Activated naive CD4-positive, alpha-beta T cell treated with anti-CD3 and anti-CD28 coated beads, Interleukin-2, amount 50 U/mL, for 72 hours (primary cell): ENCODE measurements at regions not wholly inside any gene's neighbourhood (a gene's known extent, or its start where the extent isn't known, plus 50 kb on each side); places are given as distances from the start of the nearest gene placed in this dataset.
A peak's percentile ranks its signal among the peaks of the same experiment; 100 is the strongest.

Experiments
- ATAC-seq, 2 donors: fragments of 150-1000 bp; cut with Tn5 transposase; 2 replicates each; pipeline ENCODE4 v1.10.0; 2021; ENCODE audit warnings: mild to moderate bottlenecking in 2 of 2, moderate library complexity in 2 of 2
- DNase-seq, 2 donors: peaks; one replicate each; pipeline ENCODE4 v3.0.0; 2021 to 2022; ENCODE audit warnings: low spot score in 2 of 2
- H3K27ac Mint-ChIP-seq, 2 donors: one replicate each; pipeline ENCODE4 v1.8.0; 2022; ENCODE audit warnings: mild to moderate bottlenecking in 2 of 2, mixed read lengths in 2 of 2
- H3K36me3 Mint-ChIP-seq, 2 donors: one replicate each; pipeline ENCODE4 v1.8.0; 2022; ENCODE audit warnings: mixed read lengths in 2 of 2
- H3K9me3 Mint-ChIP-seq, 2 donors: one replicate each; pipeline ENCODE4 v1.8.0; 2022; ENCODE audit warnings: mixed read lengths in 2 of 2

GRCh38 chr2:136441979-136442714 lies 323.2 kb upstream of the THSD7B start:
- DNase-seq (no peak), ATAC-seq (no peak)
- H3K36me3 Mint-ChIP-seq = no peaks in the 10 kb centered on the region
- no peaks in the 10 kb centered on the region for H3K9me3 Mint-ChIP-seq
- no peak overlapping the region for H3K27ac Mint-ChIP-seq

GRCh38 chr2:136439064-136439676 lies 321.2 kb upstream of the CXCR4 start:
- H3K27ac Mint-ChIP-seq = no peak overlapping the region
- H3K9me3 Mint-ChIP-seq = no peaks in the 10 kb centered on the region
- no peak for DNase-seq
- no peaks in the 10 kb centered on the region for H3K36me3 Mint-ChIP-seq
- ATAC-seq = no peak

GRCh38 chr2:136437461-136437860 lies 319.5 kb upstream of the CXCR4 start:
- ATAC-seq (no peak), DNase-seq (no peak)
- Mint-ChIP-seq H3K27ac (no peak overlapping the region), H3K9me3 (no peaks in the 10 kb centered on the region), H3K36me3 (no peaks in the 10 kb centered on the region)

GRCh38 chr2:136436936-136437335 lies 319.0 kb upstream of the CXCR4 start:
- Mint-ChIP-seq H3K36me3 (no peaks in the 10 kb centered on the region), H3K9me3 (no peaks in the 10 kb centered on the region), H3K27ac (no peak overlapping the region)
- no peak for DNase-seq
- ATAC-seq = no peak

GRCh38 chr2:136434251-136434715 lies 316.3 kb upstream of the CXCR4 start:
- Mint-ChIP-seq H3K27ac (no peak overlapping the region), H3K36me3 (no peaks in the 10 kb centered on the region), H3K9me3 (no peaks in the 10 kb centered on the region)
- ATAC-seq = no peak
- no peak for DNase-seq

- Mint-ChIP-seq H3K9me3 (no peaks in the 10 kb centered on the region), H3K27ac (no peak overlapping the region), H3K36me3 (no peaks in the 10 kb centered on the region)
- ATAC-seq = no peak
- no peak for DNase-seq
Observed at GRCh38 chr2:136433261-136433660, 315.3 kb upstream of the CXCR4 start.

- H3K27ac Mint-ChIP-seq = no peak overlapping the region
- no peaks in the 10 kb centered on the region for H3K36me3 Mint-ChIP-seq
- ATAC-seq (peak; percentile 3 to 72), DNase-seq (no peak)
- no peaks in the 10 kb centered on the region for H3K9me3 Mint-ChIP-seq
Observed at GRCh38 chr2:136424112-136424511, 306.2 kb upstream of the CXCR4 start.

GRCh38 chr2:136423516-136423996 lies 305.6 kb upstream of the CXCR4 start:
- DNase-seq (peak; percentile 83 to 86), ATAC-seq (peak; percentile 94 to 97)
- Mint-ChIP-seq H3K27ac (peak overlapping the region; percentile 48 to 90), H3K36me3 (no peaks in the 10 kb centered on the region), H3K9me3 (no peaks in the 10 kb centered on the region)

GRCh38 chr2:136422512-136422911 lies 304.6 kb upstream of the CXCR4 start:
- DNase-seq (no peak), ATAC-seq (peak in 1 of 2 donors; percentile 54)
- Mint-ChIP-seq H3K9me3 (no peaks in the 10 kb centered on the region), H3K36me3 (no peaks in the 10 kb centered on the region), H3K27ac (peak overlapping the region in 1 of 2 donors; percentile 0)

- Mint-ChIP-seq H3K27ac (no peak overlapping the region), H3K9me3 (no peaks in the 10 kb centered on the region), H3K36me3 (no peaks in the 10 kb centered on the region)
- DNase-seq (no peak), ATAC-seq (no peak)
Observed at GRCh38 chr2:136420346-136420745, 302.4 kb upstream of the CXCR4 start.

- Mint-ChIP-seq H3K9me3 (no peaks in the 10 kb centered on the region), H3K36me3 (no peaks in the 10 kb centered on the region), H3K27ac (no peak overlapping the region)
- DNase-seq (no peak), ATAC-seq (no peak)
Observed at GRCh38 chr2:136411946-136412345, 294.0 kb upstream of the CXCR4 start.

GRCh38 chr2:136410673-136411072 lies 292.7 kb upstream of the CXCR4 start:
- DNase-seq (no peak), ATAC-seq (no peak)
- no peaks in the 10 kb centered on the region for H3K9me3 Mint-ChIP-seq
- H3K36me3 Mint-ChIP-seq = no peaks in the 10 kb centered on the region
- H3K27ac Mint-ChIP-seq = no peak overlapping the region

- no peak overlapping the region for H3K27ac Mint-ChIP-seq
- ATAC-seq (peak; percentile 58 to 79), DNase-seq (no peak)
- H3K36me3 Mint-ChIP-seq = no peaks in the 10 kb centered on the region
- H3K9me3 Mint-ChIP-seq = no peaks in the 10 kb centered on the region
Observed at GRCh38 chr2:136408795-136409194, 290.8 kb upstream of the CXCR4 start.

- H3K9me3 Mint-ChIP-seq = no peaks in the 10 kb centered on the region
- no peaks in the 10 kb centered on the region for H3K36me3 Mint-ChIP-seq
- ATAC-seq (peak; percentile 18 to 55), DNase-seq (no peak)
- no peak overlapping the region for H3K27ac Mint-ChIP-seq
Observed at GRCh38 chr2:136407952-136408318, 290.0 kb upstream of the CXCR4 start.

- H3K9me3 Mint-ChIP-seq = no peaks in the 10 kb centered on the region
- no peaks in the 10 kb centered on the region for H3K36me3 Mint-ChIP-seq
- no peak for ATAC-seq
- H3K27ac Mint-ChIP-seq = no peak overlapping the region
- DNase-seq = no peak
Observed at GRCh38 chr2:136407117-136407951, 289.4 kb upstream of the CXCR4 start.

GRCh38 chr2:136404925-136405324 lies 287.0 kb upstream of the CXCR4 start:
- Mint-ChIP-seq H3K36me3 (no peaks in the 10 kb centered on the region), H3K27ac (no peak overlapping the region), H3K9me3 (no peaks in the 10 kb centered on the region)
- DNase-seq (no peak), ATAC-seq (no peak)

- DNase-seq = no peak
- Mint-ChIP-seq H3K27ac (no peak overlapping the region), H3K9me3 (no peaks in the 10 kb centered on the region), H3K36me3 (no peaks in the 10 kb centered on the region)
- no peak for ATAC-seq
Observed at GRCh38 chr2:136404176-136404575, 286.2 kb upstream of the CXCR4 start.
